ENCODE measurements at regions not wholly inside any gene's neighbourhood (a gene's known extent, or its start where the extent isn't known, plus 50 kb on each side); places are given as distances from the start of the nearest gene placed in this dataset.
"Not testable (repeated sequence)": the region's sequence is repeated elsewhere in the genome, so short reads cannot be mapped to it uniquely, and the experiment has no call there.

DNA sequence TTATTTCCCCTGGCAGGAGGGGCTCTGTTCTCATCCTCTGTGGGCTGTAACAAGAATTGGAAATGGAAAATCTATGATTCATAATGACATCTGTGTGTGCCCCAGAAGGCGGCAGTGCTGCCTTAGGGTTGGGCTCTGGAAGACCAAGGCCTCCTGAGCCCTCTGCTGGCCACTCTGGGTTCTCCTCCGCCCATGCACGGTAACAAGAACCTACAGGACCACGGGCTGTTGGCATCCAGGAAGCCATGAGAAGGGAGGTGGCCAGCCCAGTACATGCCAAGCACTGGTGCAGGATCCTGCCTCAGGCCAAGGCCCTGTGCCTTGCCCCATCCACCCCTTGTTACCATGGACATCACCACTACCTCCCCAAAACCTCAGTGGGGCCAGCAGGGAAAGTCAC is 454.2 kb downstream of the TP53TG3F start:
- TF ChIP-seq, protein P1, sequence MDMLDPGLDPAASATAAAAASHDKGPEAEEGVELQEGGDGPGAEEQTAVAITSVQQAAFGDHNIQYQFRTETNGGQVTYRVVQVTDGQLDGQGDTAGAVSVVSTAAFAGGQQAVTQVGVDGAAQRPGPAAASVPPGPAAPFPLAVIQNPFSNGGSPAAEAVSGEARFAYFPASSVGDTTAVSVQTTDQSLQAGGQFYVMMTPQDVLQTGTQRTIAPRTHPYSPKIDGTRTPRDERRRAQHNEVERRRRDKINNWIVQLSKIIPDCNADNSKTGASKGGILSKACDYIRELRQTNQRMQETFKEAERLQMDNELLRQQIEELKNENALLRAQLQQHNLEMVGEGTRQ (IDR thresholded peaks at IDR 0.05; ENCODE audit: low read depth, low read length): not testable (repeated sequence)
- TF ChIP-seq, protein P2, sequence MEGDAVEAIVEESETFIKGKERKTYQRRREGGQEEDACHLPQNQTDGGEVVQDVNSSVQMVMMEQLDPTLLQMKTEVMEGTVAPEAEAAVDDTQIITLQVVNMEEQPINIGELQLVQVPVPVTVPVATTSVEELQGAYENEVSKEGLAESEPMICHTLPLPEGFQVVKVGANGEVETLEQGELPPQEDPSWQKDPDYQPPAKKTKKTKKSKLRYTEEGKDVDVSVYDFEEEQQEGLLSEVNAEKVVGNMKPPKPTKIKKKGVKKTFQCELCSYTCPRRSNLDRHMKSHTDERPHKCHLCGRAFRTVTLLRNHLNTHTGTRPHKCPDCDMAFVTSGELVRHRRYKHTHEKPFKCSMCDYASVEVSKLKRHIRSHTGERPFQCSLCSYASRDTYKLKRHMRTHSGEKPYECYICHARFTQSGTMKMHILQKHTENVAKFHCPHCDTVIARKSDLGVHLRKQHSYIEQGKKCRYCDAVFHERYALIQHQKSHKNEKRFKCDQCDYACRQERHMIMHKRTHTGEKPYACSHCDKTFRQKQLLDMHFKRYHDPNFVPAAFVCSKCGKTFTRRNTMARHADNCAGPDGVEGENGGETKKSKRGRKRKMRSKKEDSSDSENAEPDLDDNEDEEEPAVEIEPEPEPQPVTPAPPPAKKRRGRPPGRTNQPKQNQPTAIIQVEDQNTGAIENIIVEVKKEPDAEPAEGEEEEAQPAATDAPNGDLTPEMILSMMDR (conservative IDR thresholded peaks at IDR 0.05; ENCODE audit: low read depth, low read length): not testable (repeated sequence)
- TF ChIP-seq POLR2A (IDR thresholded peaks at IDR 0.05; ENCODE audit: low read depth, low read length); MXI1 (IDR thresholded peaks at IDR 0.05; ENCODE audit: borderline replicate concordance, low read depth, low read length); MAZ (IDR thresholded peaks at IDR 0.05; ENCODE audit: borderline replicate concordance, low read depth, low read length); RAD21 (IDR thresholded peaks at IDR 0.05; ENCODE audit: low read length); CEBPB (IDR thresholded peaks at IDR 0.05; ENCODE audit: low read depth, low read length); SMC3 (IDR thresholded peaks at IDR 0.05; ENCODE audit: low read depth, low read length); MAFK (IDR thresholded peaks at IDR 0.05; ENCODE audit: low read depth, low read length); FOS (IDR thresholded peaks at IDR 0.05; ENCODE audit: low read depth, low read length); CHD1 (IDR thresholded peaks at IDR 0.05; ENCODE audit: low read depth, low read length); BHLHE40 (IDR thresholded peaks at IDR 0.05; ENCODE audit: low read depth, low read length): not testable (repeated sequence)

Data from IMR-90 (cell line).